IPS DF 4.7 (cell line): ENCODE measurements at regions not wholly inside any gene's neighbourhood (a gene's known extent, or its start where the extent isn't known, plus 50 kb on each side); places are given as distances from the start of the nearest gene placed in this dataset.
"Not testable (repeated sequence)": the region's sequence is repeated elsewhere in the genome, so short reads cannot be mapped to it uniquely, and the experiment has no call there.

Experiments used
- DNase-seq: peaks from one replicate; pipeline ENCODE4 v3.0.0-alpha.2; 2013; ENCODE audit warnings: low spot score; ENCODE audit errors: extremely low read depth

- DNase-seq = no peak
These were observed 651.8 kb upstream of the SGO1 start for GRCh38 chr3:20837676-20838302.

GRCh38 chr3:20836801-20837200 is 650.8 kb upstream of the SGO1 start:
- no peak for DNase-seq

GRCh38 chr3:20832963-20833362 is 647.0 kb upstream of the SGO1 start:
- no peak for DNase-seq

- DNase-seq = no peak
These were observed 636.2 kb upstream of the SGO1 start for GRCh38 chr3:20822251-20822650.

GRCh38 chr3:20820872-20821271 is 634.9 kb upstream of the SGO1 start:
- not testable (repeated sequence) for DNase-seq

- no peak for DNase-seq
These were observed 625.6 kb upstream of the SGO1 start for GRCh38 chr3:20811631-20812030.

- DNase-seq = no peak
These were observed 625.0 kb upstream of the SGO1 start for GRCh38 chr3:20811006-20811405.

- no peak for DNase-seq
These were observed 624.5 kb upstream of the SGO1 start for GRCh38 chr3:20810555-20810954.

GRCh38 chr3:20809356-20809755 is 623.4 kb upstream of the SGO1 start:
- no peak for DNase-seq

GRCh38 chr3:20808864-20809263 is 622.9 kb upstream of the SGO1 start:
- no peak for DNase-seq

GRCh38 chr3:20798666-20799065 is 612.7 kb upstream of the SGO1 start:
- DNase-seq = no peak

- no peak for DNase-seq
These were observed 601.0 kb upstream of the SGO1 start for GRCh38 chr3:20787005-20787404.

- DNase-seq = no peak
These were observed 590.7 kb upstream of the SGO1 start for GRCh38 chr3:20776692-20777091.

- DNase-seq = no peak
These were observed 590.3 kb upstream of the SGO1 start for GRCh38 chr3:20776286-20776685.

GRCh38 chr3:20773320-20773984 is 587.4 kb upstream of the SGO1 start:
- DNase-seq = no peak

GRCh38 chr3:20772869-20773268 is 586.9 kb upstream of the SGO1 start:
- no peak for DNase-seq

GRCh38 chr3:20769430-20769829 is 583.4 kb upstream of the SGO1 start:
- no peak for DNase-seq

- no peak for DNase-seq
These were observed 575.0 kb upstream of the SGO1 start for GRCh38 chr3:20760981-20761380.

- DNase-seq = no peak
These were observed 566.4 kb upstream of the SGO1 start for GRCh38 chr3:20752416-20752815.

- DNase-seq = no peak
These were observed 565.3 kb upstream of the SGO1 start for GRCh38 chr3:20751296-20751695.

GRCh38 chr3:20747741-20748140 is 561.7 kb upstream of the SGO1 start:
- no peak for DNase-seq

- DNase-seq = no peak
These were observed 557.7 kb upstream of the SGO1 start for GRCh38 chr3:20743553-20744321.
